NOMO-1 treated with dmso at 0.1 percent for 144 hours (cell line): ENCODE measurements at regions not wholly inside any gene's neighbourhood (a gene's known extent, or its start where the extent isn't known, plus 50 kb on each side); places are given as distances from the start of the nearest gene placed in this dataset.
"Not testable (repeated sequence)": the region's sequence is repeated elsewhere in the genome, so short reads cannot be mapped to it uniquely, and the experiment has no call there.

Source experiments
- DNase-seq: peaks from one replicate; lab custom pipeline; 2025; ENCODE audit not compliant: unreplicated experiment; lab: John Stamatoyannopoulos, UW

- no peak for DNase-seq
Measured at GRCh38 chr14:101254805-101255764, 306.2 kb upstream of the DIO3 start.

GRCh38 chr14:101255765-101256125 is 305.6 kb upstream of the DIO3 start:
- DNase-seq, result no peak

DNA sequence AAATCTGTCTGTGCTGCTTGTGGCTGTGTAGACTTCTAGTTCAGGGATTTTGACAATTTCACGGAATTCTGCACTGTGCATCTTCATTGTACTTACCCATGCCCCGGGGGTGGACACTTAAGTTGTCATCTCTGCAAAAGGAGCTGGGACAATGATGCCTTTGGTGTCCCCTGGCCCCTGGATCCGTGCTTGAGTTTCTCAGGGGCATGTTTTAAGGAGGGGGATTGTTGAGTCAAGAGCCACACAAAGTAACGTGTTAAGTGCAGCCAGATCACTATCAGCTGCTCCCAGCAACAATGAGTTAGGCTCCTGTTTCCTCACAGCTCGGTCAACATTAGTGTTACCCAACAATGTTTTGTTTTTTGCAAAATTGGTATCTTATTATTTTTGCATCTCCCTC is 305.0 kb upstream of the DIO3 start:
- no peak for DNase-seq

- no peak for DNase-seq
Measured at GRCh38 chr14:101257551-101257950, 303.7 kb upstream of the DIO3 start.

GRCh38 chr14:101259748-101260147 is 301.5 kb upstream of the DIO3 start:
- no peak for DNase-seq

- DNase-seq, result not testable (repeated sequence)
Measured at GRCh38 chr14:101266441-101266840, 294.9 kb upstream of the DIO3 start.

DNA sequence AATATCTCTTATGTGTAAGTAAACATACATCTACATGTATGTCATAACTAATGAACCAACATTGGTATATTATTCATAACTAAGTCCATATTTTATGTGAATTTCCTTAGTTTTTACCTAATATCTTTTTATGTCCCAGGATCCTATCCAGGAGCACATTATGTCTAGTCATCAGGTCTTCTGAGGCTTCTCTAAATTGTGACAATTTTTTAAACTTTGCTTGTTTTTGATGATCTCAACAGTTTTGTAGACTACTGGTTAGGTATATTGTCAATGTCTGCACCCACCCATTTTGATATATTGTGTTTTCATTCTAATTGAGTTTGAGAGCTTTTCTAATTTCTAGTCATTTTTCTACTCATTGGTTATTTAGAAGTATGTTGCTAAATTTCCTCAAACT is 288.2 kb upstream of the DIO3 start:
- no peak for DNase-seq

- DNase-seq, result no peak
Measured at GRCh38 chr14:101276309-101277091, 284.8 kb upstream of the DIO3 start.

DNA sequence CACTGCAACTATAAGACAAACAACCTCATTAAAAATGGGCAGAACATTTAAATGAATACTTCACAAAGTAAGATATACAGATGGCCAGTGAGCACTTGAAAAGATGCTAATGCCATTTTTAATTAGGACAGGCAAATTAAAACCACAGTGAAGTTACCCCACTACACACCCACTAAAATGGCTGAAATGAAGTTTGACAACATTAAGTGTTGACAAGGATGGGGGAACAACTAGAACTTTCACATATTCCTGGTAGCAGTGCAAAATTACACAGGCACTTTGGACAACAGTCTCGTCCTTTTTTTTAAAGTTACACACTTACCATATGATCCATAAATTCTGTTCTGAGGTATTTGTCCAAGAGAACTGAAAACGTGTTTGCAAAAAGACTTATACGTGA is 278.9 kb upstream of the DIO3 start:
- no peak for DNase-seq

DNA sequence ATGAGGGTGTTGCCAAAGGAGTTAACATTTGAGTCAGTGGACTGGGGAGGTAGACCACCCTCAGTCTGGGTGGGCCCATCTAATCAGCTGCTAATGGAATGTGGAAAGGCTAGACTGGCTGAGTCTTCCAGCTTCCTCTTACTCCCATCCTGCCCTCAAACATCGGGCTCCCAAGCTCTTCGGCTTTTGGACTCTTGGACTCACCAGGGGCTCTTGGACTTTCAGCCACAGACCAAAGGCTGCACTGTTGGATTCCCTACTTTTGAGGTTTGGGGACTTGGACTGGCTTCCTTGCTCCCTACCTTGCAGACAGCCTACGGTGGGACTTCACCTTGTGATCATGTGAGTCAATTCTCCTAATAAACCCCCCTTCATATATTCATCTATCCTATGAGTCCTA is 276.6 kb upstream of the DIO3 start:
- DNase-seq, result no peak

DNA sequence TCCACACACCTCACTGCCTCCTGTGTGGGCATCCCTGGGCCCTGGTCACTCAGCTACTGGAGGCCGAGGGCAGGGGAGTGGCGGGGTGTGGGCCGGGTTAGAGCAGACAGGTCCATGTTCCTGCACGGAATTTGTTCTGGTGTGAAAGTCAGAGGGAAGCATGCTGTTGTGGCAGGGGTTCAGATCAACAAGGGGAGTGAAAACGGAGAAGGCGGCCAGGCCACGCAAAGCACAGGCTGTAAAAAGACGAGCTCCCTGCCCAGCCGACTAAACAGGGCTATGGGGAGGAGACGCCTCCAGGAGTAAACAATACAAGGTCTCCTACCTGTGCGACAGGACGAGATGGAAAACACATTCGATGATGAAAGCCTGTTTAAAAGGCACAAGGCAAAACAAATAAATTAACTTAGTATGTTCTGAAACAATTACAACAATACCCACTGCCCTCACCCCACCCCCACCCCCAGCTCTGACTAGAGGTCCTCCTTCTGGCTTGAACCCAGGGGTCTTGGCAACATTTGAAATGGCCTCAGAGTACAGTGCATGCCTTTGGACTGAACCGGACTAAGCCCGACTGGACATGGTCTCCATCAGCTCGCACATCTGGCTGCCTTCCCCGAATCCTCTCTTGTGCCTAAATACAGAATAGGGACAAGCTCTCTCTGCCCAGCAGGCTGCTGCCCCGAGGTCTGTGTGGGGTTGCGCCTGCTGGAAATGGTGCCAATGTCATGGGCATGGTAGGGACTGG is 274.9 kb upstream of the DIO3 start:
- DNase-seq, result no peak

GRCh38 chr14:101288436-101289229 is 272.7 kb upstream of the DIO3 start:
- no peak for DNase-seq

GRCh38 chr14:101289230-101289690 is 272.0 kb upstream of the DIO3 start:
- DNase-seq, result no peak

- no peak for DNase-seq
Measured at GRCh38 chr14:101289911-101290310, 271.4 kb upstream of the DIO3 start.

- no peak for DNase-seq
Measured at GRCh38 chr14:101290611-101291010, 270.7 kb upstream of the DIO3 start.

GRCh38 chr14:101291390-101291789 is 269.9 kb upstream of the DIO3 start:
- no peak for DNase-seq

DNA sequence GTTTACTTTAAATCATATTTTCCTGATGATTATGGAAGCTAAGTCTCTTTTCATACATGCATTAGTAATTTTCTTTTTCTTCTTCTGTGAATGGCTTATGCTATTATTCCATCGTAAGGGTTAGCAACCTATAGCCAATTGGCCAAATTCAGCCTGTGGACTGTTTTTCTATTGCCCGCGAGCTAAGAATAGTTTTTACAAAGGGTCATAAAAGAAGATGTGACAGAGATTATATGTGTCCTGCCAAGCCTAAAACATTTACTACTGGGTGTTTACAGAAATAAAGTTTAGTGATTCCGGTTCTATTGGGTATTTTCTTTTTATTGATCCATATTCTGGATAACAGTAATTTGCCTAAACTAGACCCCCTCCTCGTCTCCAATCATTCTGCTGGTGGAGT is 268.8 kb upstream of the DIO3 start:
- DNase-seq, result no peak

DNA sequence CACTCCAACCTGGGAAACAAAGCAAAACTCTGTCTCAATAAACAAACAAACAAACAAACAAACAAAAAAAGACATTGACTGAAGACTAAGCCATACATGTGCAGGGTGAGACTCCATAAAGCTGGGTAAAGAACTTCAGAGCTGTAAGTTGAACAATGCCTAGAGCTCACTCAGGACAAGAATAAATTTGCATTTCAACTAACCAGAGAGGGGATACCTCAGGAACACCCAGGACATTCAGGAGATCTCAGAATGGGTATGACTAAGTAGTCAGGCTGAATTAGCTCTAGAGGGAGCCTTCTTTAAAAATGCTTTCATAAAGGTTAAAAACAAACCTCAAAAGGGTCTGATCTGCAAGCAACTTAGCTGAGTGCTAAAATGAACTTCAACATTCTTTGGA is 267.7 kb upstream of the DIO3 start:
- no peak for DNase-seq

DNA sequence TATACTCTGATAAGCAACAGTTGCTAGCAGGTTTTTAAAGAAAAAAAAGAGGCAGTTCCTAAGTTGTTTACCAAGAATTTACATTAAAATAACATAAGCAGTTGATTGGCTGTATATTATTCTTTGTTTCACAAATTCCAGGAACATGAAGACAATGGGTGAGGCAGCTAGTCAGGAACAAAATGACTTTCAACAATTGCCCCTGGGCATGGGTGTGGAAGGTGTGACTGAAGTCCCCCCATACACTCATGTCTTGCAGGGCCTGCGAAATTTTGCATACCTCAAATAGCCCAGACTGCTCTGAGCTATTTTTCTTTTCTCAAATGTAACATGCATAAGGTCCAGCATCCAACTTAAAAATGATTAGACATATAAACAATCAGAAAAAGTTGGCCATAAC is 267.2 kb upstream of the DIO3 start:
- no peak for DNase-seq

- not testable (repeated sequence) for DNase-seq
Measured at GRCh38 chr14:101299781-101300180, 261.5 kb upstream of the DIO3 start.

- no peak for DNase-seq
Measured at GRCh38 chr14:101301011-101301410, 260.3 kb upstream of the DIO3 start.
